H9 (cell line): ENCODE measurements at regions not wholly inside any gene's neighbourhood (a gene's known extent, or its start where the extent isn't known, plus 50 kb on each side); places are given as distances from the start of the nearest gene placed in this dataset.

Experiments used
- DNase-seq: peaks from one replicate; pipeline ENCODE4 v3.0.0-alpha.2; 2017
- H2AFZ ChIP-seq: one replicate; pipeline ENCODE4 v1.6.1; 2013; ENCODE audit warnings: mild to moderate bottlenecking, low read length, control low read depth, moderate library complexity
- H2AK5ac ChIP-seq: 2 replicates; pipeline ENCODE4 v1.6.1; 2013; ENCODE audit warnings: low read length, control low read depth, mixed read lengths; ENCODE audit not compliant: insufficient read length
- H2BK120ac ChIP-seq: one replicate; pipeline ENCODE4 v1.6.1; 2013; ENCODE audit warnings: low read depth, mild to moderate bottlenecking, low read length, control low read depth, inconsistent platforms; ENCODE audit not compliant: poor library complexity, severe bottlenecking
- H2BK12ac ChIP-seq: 2 replicates; pipeline ENCODE4 v1.6.1; 2013; ENCODE audit warnings: low read length, control low read depth, mixed read lengths, low read depth; ENCODE audit not compliant: insufficient read length
- H2BK15ac ChIP-seq: 2 replicates; pipeline ENCODE4 v1.6.1; 2013; ENCODE audit warnings: low read depth, low read length, control low read depth
- H2BK20ac ChIP-seq: one replicate; pipeline ENCODE4 v1.6.1; 2013; ENCODE audit warnings: low read depth, mild to moderate bottlenecking, low read length, control low read depth, inconsistent platforms; ENCODE audit not compliant: poor library complexity, severe bottlenecking
- H2BK5ac ChIP-seq: 2 replicates; pipeline ENCODE4 v1.6.1; 2013; ENCODE audit warnings: low read length, control low read depth, mixed read lengths; ENCODE audit not compliant: insufficient read length
- H3K14ac ChIP-seq: 2 replicates; pipeline ENCODE4 v1.6.1; 2013; ENCODE audit warnings: low read length, control low read depth; ENCODE audit not compliant: insufficient read depth
- H3K18ac ChIP-seq: 2 replicates; pipeline ENCODE4 v1.6.1; 2013; ENCODE audit warnings: low read depth, mild to moderate bottlenecking, mixed read lengths, low read length, control low read depth; ENCODE audit not compliant: insufficient read length
- H3K23ac ChIP-seq: 2 replicates; pipeline ENCODE4 v1.6.1; 2013; ENCODE audit warnings: low read length, control low read depth, mixed read lengths, low read depth; ENCODE audit not compliant: insufficient read length
- H3K23me2 ChIP-seq: 2 replicates; pipeline ENCODE4 v1.6.1; 2013; ENCODE audit warnings: low read depth, mild to moderate bottlenecking, mixed read lengths, low read length, control low read depth; ENCODE audit not compliant: insufficient read length, poor library complexity, severe bottlenecking
- H3K27ac ChIP-seq: 2 replicates; pipeline ENCODE4 v1.5.1; 2013; ENCODE audit warnings: low read length, control low read depth, mixed read lengths, low read depth; ENCODE audit not compliant: insufficient read length
- H3K27me3 ChIP-seq: 2 replicates; pipeline ENCODE4 v1.6.1; 2013; ENCODE audit warnings: low read length, control low read depth, inconsistent platforms; ENCODE audit not compliant: insufficient read depth
- H3K4ac ChIP-seq: 2 replicates; pipeline ENCODE4 v1.6.1; 2013; ENCODE audit warnings: low read depth, mild to moderate bottlenecking, control low read depth, inconsistent platforms, low read length, moderate library complexity
- H3K4me1 ChIP-seq: 2 replicates; pipeline ENCODE4 v1.6.1; 2013; ENCODE audit warnings: low read length, control low read depth, inconsistent platforms; ENCODE audit not compliant: insufficient read depth
- H3K4me2 ChIP-seq: 2 replicates; pipeline ENCODE4 v1.6.1; 2013; ENCODE audit warnings: low read length, control low read depth, mixed read lengths; ENCODE audit not compliant: insufficient read length, insufficient read depth
- H3K56ac ChIP-seq: 2 replicates; pipeline ENCODE4 v1.6.1; 2013; ENCODE audit warnings: low read depth, mild to moderate bottlenecking, mixed read lengths, low read length, control low read depth; ENCODE audit not compliant: insufficient read length
- H3K79me1 ChIP-seq: 2 replicates; pipeline ENCODE4 v1.6.1; 2013; ENCODE audit warnings: low read depth, mild to moderate bottlenecking, moderate library complexity, low read length, control low read depth, inconsistent platforms; ENCODE audit not compliant: insufficient read depth, poor library complexity, severe bottlenecking
- H3K79me2 ChIP-seq: 2 replicates; pipeline ENCODE4 v1.6.1; 2013; ENCODE audit warnings: low read length, control low read depth, inconsistent platforms; ENCODE audit not compliant: insufficient read depth
- H3K9ac ChIP-seq: 2 replicates; pipeline ENCODE4 v1.6.1; 2013; ENCODE audit warnings: low read length, control low read depth, mixed read lengths; ENCODE audit not compliant: insufficient read length; ENCODE audit errors: extremely low read depth
- H3K9me3 ChIP-seq: one replicate; pipeline ENCODE4 v1.6.1; 2013; ENCODE audit warnings: low read depth, low read length, inconsistent platforms; ENCODE audit not compliant: control insufficient read depth
- H3T11ph ChIP-seq: one replicate; pipeline ENCODE4 v1.6.1; 2013; ENCODE audit warnings: mild to moderate bottlenecking, low read length, control low read depth, inconsistent platforms
- H4K20me1 ChIP-seq: one replicate; pipeline ENCODE4 v1.6.1; 2013; ENCODE audit not compliant: control insufficient read depth, insufficient read length, insufficient read depth
- H4K5ac ChIP-seq: 2 replicates; pipeline ENCODE4 v1.6.1; 2013; ENCODE audit warnings: low read depth, mild to moderate bottlenecking, mixed read lengths, low read length, control low read depth; ENCODE audit not compliant: insufficient read length
- H4K8ac ChIP-seq: replicated peaks from 2 replicates; pipeline ENCODE4 v1.6.1; 2013; ENCODE audit warnings: low read length, control low read depth, mixed read lengths, low read depth; ENCODE audit not compliant: insufficient read length
- H4K91ac ChIP-seq: 2 replicates; pipeline ENCODE4 v1.6.1; 2013; ENCODE audit warnings: low read depth, mild to moderate bottlenecking, moderate library complexity, mixed read lengths, low read length, control low read depth; ENCODE audit not compliant: insufficient read length
- H3K27ac Mint-ChIP-seq, 3 experiments: 2 replicates in 2 of 3; 3 replicates in 1 of 3; pipeline ENCODE4 v1.8.0; 2020 to 2021; ENCODE audit warnings: mixed read lengths in 3 of 3, mild to moderate bottlenecking in 1 of 3, moderate library complexity in 1 of 3
- H3K27me3 Mint-ChIP-seq: 2 replicates; pipeline ENCODE4 v1.8.0; 2021; ENCODE audit warnings: low read depth, mild to moderate bottlenecking, moderate library complexity, mixed read lengths
- H3K36me3 Mint-ChIP-seq, 3 experiments: 2 replicates in 2 of 3; 3 replicates in 1 of 3; pipeline ENCODE4 v1.8.0; 2020 to 2021; ENCODE audit warnings: low read depth in 3 of 3, mixed read lengths in 3 of 3; ENCODE audit not compliant: insufficient read depth in 1 of 3
- H3K4me1 Mint-ChIP-seq, 2 experiments: 2 replicates each; pipeline ENCODE4 v1.8.0; 2020; ENCODE audit warnings: mixed read lengths in 2 of 2
- H3K4me3 Mint-ChIP-seq, 2 experiments: 2 replicates in 1 of 2; 3 replicates in 1 of 2; pipeline ENCODE4 v1.8.0; 2020 to 2021; ENCODE audit warnings: mild to moderate bottlenecking in 2 of 2, mixed read lengths in 2 of 2, moderate library complexity in 1 of 2
- H3K9me3 Mint-ChIP-seq, 2 experiments: 2 replicates in 1 of 2; 3 replicates in 1 of 2; pipeline ENCODE4 v1.8.0; 2020; ENCODE audit warnings: mild to moderate bottlenecking in 2 of 2, mixed read lengths in 2 of 2, moderate library complexity in 1 of 2
- CTCF ChIP-seq: fragments of 200-600 bp; sonication (generic); conservative IDR thresholded peaks from 3 replicates; pipeline ENCODE4 v1.8.0; 2021; ENCODE audit warnings: antibody characterized with exemption, mild to moderate bottlenecking
- WGBS: extraction: QIAGEN DNeasy Blood & Tissue Kit; methylation state at CpG from one replicate; pipeline ENCODE4 v1.1.7; 2013; ENCODE audit warnings: missing lambda C conversion rate, low lambda C conversion rate, mixed read lengths; ENCODE audit not compliant: insufficient read length; ENCODE audit errors: extremely low coverage; 5-methylcytosine and 5-hydroxymethylcytosine counted together

- no peak overlapping the region for H3K4ac ChIP-seq
- no peak overlapping the region for H3K4me2 ChIP-seq
- H3K23me2 ChIP-seq: no peaks in the 10 kb centered on the region
- H2BK15ac ChIP-seq: no peak overlapping the region
- H2AK5ac ChIP-seq: no peak overlapping the region
- no peak overlapping the region for H3K4me3 Mint-ChIP-seq
- H4K8ac ChIP-seq: no peak overlapping the region
- no peak overlapping the region for H2BK120ac ChIP-seq
- peaks cover 22 to 38% of the 10 kb centered on the region in 2 experiments for H3K9me3 Mint-ChIP-seq
- peaks cover 8% of the 10 kb centered on the region for H3K9me3 ChIP-seq
- H3K9ac ChIP-seq: no peak overlapping the region
- no peak overlapping the region for H2BK20ac ChIP-seq
- H2BK12ac ChIP-seq: no peak overlapping the region
- H4K5ac ChIP-seq: no peak overlapping the region
- no peaks in the 10 kb centered on the region for H4K20me1 ChIP-seq
- TF ChIP-seq CTCF: no peak
- H3K18ac ChIP-seq: no peak overlapping the region
- H3K79me2 ChIP-seq: no peaks in the 10 kb centered on the region
- WGBS: no CpG with 5 or more reads among the region's 29 CpGs
- H2AFZ ChIP-seq: no peak overlapping the region
- H3K56ac ChIP-seq: no peak overlapping the region
- no peaks in the 10 kb centered on the region for H3K4me1 ChIP-seq
- peaks cover 12% of the 10 kb centered on the region for H3K27me3 Mint-ChIP-seq
- H2BK5ac ChIP-seq: no peak overlapping the region
- no peak overlapping the region for H3K23ac ChIP-seq
- peaks cover 28 to 59% (median 52%) of the 10 kb centered on the region in 3 experiments for H3K36me3 Mint-ChIP-seq
- no peaks in the 10 kb centered on the region for H3K79me1 ChIP-seq
- no peak overlapping the region for H4K91ac ChIP-seq
- H3K14ac ChIP-seq: no peak overlapping the region
- H3K4me1 Mint-ChIP-seq: no peaks in the 10 kb centered on the region
- H3K27ac Mint-ChIP-seq: no peak overlapping the region
- H3T11ph ChIP-seq: no peak overlapping the region
- H3K27ac ChIP-seq: no peak overlapping the region
- no peak for DNase-seq
- H3K27me3 ChIP-seq: no peaks in the 10 kb centered on the region
Measured at GRCh38 chr22:25346859-25347751, 127.7 kb downstream of the CRYBB2 start.
